H1 (cell line): ENCODE measurements at regions not wholly inside any gene's neighbourhood (a gene's known extent, or its start where the extent isn't known, plus 50 kb on each side); places are given as distances from the start of the nearest gene placed in this dataset.

Experiments
- CTCF ChIA-PET: fragments of 300-600 bp; sonication (Branson Sonifier 250); formaldehyde crosslinking; loops from one replicate; lab custom pipeline; 2021; ENCODE audit not compliant: partially characterized antibody; lab: Charles Lee
- POLR2A ChIA-PET: fragments of 300-600 bp; sonication (Branson Sonifier 250); formaldehyde crosslinking; loops from one replicate; lab custom pipeline; 2021; ENCODE audit warnings: inconsistent platforms; ENCODE audit not compliant: partially characterized antibody; lab: Charles Lee
- DNase-seq, 2 experiments: peaks; one replicate each; pipeline versions ENCODE4 v3.0.0 to v3.0.0-alpha.2; 2010 to 2022; ENCODE audit warnings: low spot score in 2 of 2, low read depth in 1 of 2, mixed read lengths in 1 of 2
- FAIRE-seq: peaks from 2 replicates; lab custom pipeline; 2011; peaks lifted over from hg19 to GRCh38; lab: Jason Lieb, UNC
- H2AFZ ChIP-seq: 2 replicates; pipeline ENCODE4 v1.8.1; 2012; ENCODE audit warnings: low read length, inconsistent platforms
- H2AK5ac ChIP-seq: 2 replicates; pipeline ENCODE4 v1.6.1; 2013; ENCODE audit warnings: low read depth, low read length
- H2BK120ac ChIP-seq: replicated peaks from 2 replicates; pipeline ENCODE3; 2013; ENCODE audit warnings: low read depth, low read length, inconsistent platforms
- H2BK12ac ChIP-seq: 2 replicates; pipeline ENCODE4 v1.6.1; 2013; ENCODE audit warnings: low read depth, low read length
- H2BK15ac ChIP-seq: 2 replicates; pipeline ENCODE4 v1.6.1; 2013; ENCODE audit warnings: low read length
- H2BK20ac ChIP-seq: 2 replicates; pipeline ENCODE4 v1.6.1; 2013; ENCODE audit warnings: low read length
- H2BK5ac ChIP-seq: 2 replicates; pipeline ENCODE4 v1.6.1; 2013; ENCODE audit warnings: low read depth, low read length
- H3K14ac ChIP-seq: 2 replicates; pipeline ENCODE4 v1.6.1; 2013; ENCODE audit warnings: inconsistent platforms; ENCODE audit not compliant: insufficient read length
- H3K18ac ChIP-seq: 2 replicates; pipeline ENCODE4 v1.6.1; 2013; ENCODE audit warnings: low read length; ENCODE audit errors: extremely low read depth
- H3K23ac ChIP-seq: 2 replicates; pipeline ENCODE4 v1.6.1; 2013; ENCODE audit warnings: inconsistent platforms; ENCODE audit not compliant: insufficient read length
- H3K23me2 ChIP-seq: 2 replicates; pipeline ENCODE4 v1.6.1; 2013; ENCODE audit warnings: low read depth, low read length
- H3K27ac ChIP-seq: 2 replicates; pipeline ENCODE4 v1.6.1; 2011; ENCODE audit warnings: low read depth, low read length, inconsistent platforms
- H3K27me3 ChIP-seq, 4 experiments: replicated peaks in 1 of 4; 1 replicate in 1 of 4; 2 replicates in 3 of 4; pipeline versions ENCODE4 v1.6.1 to v1.8.1; 2011 to 2013; ENCODE audit warnings: low read length in 3 of 4, mild to moderate bottlenecking in 3 of 4, inconsistent platforms in 2 of 4, mixed read lengths in 2 of 4, moderate library complexity in 1 of 4; ENCODE audit not compliant: control insufficient read depth in 3 of 4, insufficient read depth in 3 of 4; ENCODE audit errors: extremely low read depth in 1 of 4
- H3K36me3 ChIP-seq, 4 experiments: 2 replicates each; pipeline versions ENCODE4 v1.6.1 to v1.8.1; 2011 to 2013; ENCODE audit warnings: mild to moderate bottlenecking in 4 of 4, low read length in 3 of 4, moderate library complexity in 2 of 4, control low read depth in 1 of 4, inconsistent platforms in 1 of 4; ENCODE audit not compliant: insufficient read depth in 4 of 4, control insufficient read depth in 2 of 4
- H3K4ac ChIP-seq: replicated peaks from 2 replicates; pipeline ENCODE3; 2013; ENCODE audit warnings: low read length, low read depth, mixed read lengths, inconsistent platforms; ENCODE audit not compliant: insufficient read length
- H3K4me1 ChIP-seq, 4 experiments: replicated peaks in 1 of 4; 1 replicate in 1 of 4; 2 replicates in 3 of 4; pipeline versions ENCODE4 v1.6.1 to v1.8.1; 2011 to 2013; ENCODE audit warnings: low read length in 3 of 4, inconsistent platforms in 2 of 4, mixed read lengths in 1 of 4; ENCODE audit not compliant: insufficient read depth in 4 of 4, control insufficient read depth in 3 of 4
- H3K4me2 ChIP-seq, 2 experiments: 2 replicates each; pipeline versions ENCODE4 v1.6.1 to v1.8.1; 2011 to 2013; ENCODE audit warnings: low read depth in 2 of 2, low read length in 2 of 2, control low read depth in 1 of 2, inconsistent platforms in 1 of 2, mild to moderate bottlenecking in 1 of 2; ENCODE audit not compliant: insufficient read depth in 1 of 2
- H3K4me3 ChIP-seq, 4 experiments: fragments of 200-600, 300-600 bp in 1 of 4; sonication (generic), shearing (Covaris generic), sonication (Bioruptor Twin) in 1 of 4; 2 replicates each; pipeline versions ENCODE4 v1.5.1 to v1.8.1; 2011 to 2016; ENCODE audit warnings: low read length in 4 of 4, low read depth in 3 of 4, control low read depth in 2 of 4, inconsistent platforms in 2 of 4, mild to moderate bottlenecking in 2 of 4, mixed read lengths in 1 of 4, moderate library complexity in 1 of 4; ENCODE audit not compliant: insufficient read depth in 2 of 4; ENCODE audit errors: extremely low read depth in 1 of 4
- H3K56ac ChIP-seq: replicated peaks from 2 replicates; pipeline ENCODE3; 2013; ENCODE audit warnings: low read depth, mild to moderate bottlenecking, mixed read lengths, low read length, inconsistent platforms; ENCODE audit not compliant: insufficient read length
- H3K79me1 ChIP-seq: 2 replicates; pipeline ENCODE4 v1.6.1; 2013; ENCODE audit warnings: low read depth, low read length, control low read depth
- H3K79me2 ChIP-seq, 2 experiments: 2 replicates each; pipeline versions ENCODE4 v1.6.1 to v1.8.1; 2012 to 2013; ENCODE audit warnings: low read length in 2 of 2, mild to moderate bottlenecking in 2 of 2, inconsistent platforms in 1 of 2; ENCODE audit not compliant: insufficient read depth in 2 of 2, control insufficient read depth in 1 of 2
- H3K9ac ChIP-seq, 4 experiments: replicated peaks in 1 of 4; 1 replicate in 1 of 4; 2 replicates in 3 of 4; pipeline versions ENCODE4 v1.6.1 to v1.8.1; 2011 to 2013; ENCODE audit warnings: low read depth in 3 of 4, low read length in 3 of 4, control low read depth in 2 of 4, mild to moderate bottlenecking in 2 of 4, moderate library complexity in 2 of 4, inconsistent platforms in 1 of 4; ENCODE audit errors: extremely low read depth in 1 of 4
- H3K9me3 ChIP-seq, 2 experiments: 2 replicates each; pipeline versions ENCODE4 v1.6.1 to v1.8.1; 2012 to 2013; ENCODE audit warnings: mild to moderate bottlenecking in 2 of 2, moderate library complexity in 2 of 2, control low read depth in 1 of 2, inconsistent platforms in 1 of 2, low read depth in 1 of 2, low read length in 1 of 2, mixed read lengths in 1 of 2; ENCODE audit not compliant: insufficient read depth in 2 of 2
- H4K20me1 ChIP-seq, 2 experiments: replicated peaks in 1 of 2; 2 replicates each; pipeline versions ENCODE3 to v1.8.1; 2011 to 2013; ENCODE audit warnings: inconsistent platforms in 2 of 2, low read length in 2 of 2, mild to moderate bottlenecking in 1 of 2; ENCODE audit not compliant: insufficient read depth in 2 of 2, control insufficient read depth in 1 of 2
- H4K5ac ChIP-seq: 2 replicates; pipeline ENCODE4 v1.6.1; 2013; ENCODE audit warnings: low read length, low read depth, mixed read lengths, inconsistent platforms; ENCODE audit not compliant: insufficient read length
- H4K8ac ChIP-seq: 2 replicates; pipeline ENCODE4 v1.8.0; 2013; ENCODE audit warnings: mild to moderate bottlenecking, moderate library complexity, low read length, inconsistent platforms; ENCODE audit not compliant: insufficient read depth; ENCODE audit errors: extremely low read depth
- H4K91ac ChIP-seq: replicated peaks from 2 replicates; pipeline ENCODE3; 2013; ENCODE audit warnings: low read length, mixed read lengths, inconsistent platforms; ENCODE audit not compliant: insufficient read length
- EP300 ChIP-seq, 2 experiments: IDR thresholded peaks; 1 replicate in 1 of 2; 2 replicates in 1 of 2; pipeline ENCODE4 v1.6.1; 2011 to 2012; ENCODE audit warnings: low read depth in 2 of 2, low read length in 2 of 2, mild to moderate bottlenecking in 2 of 2, borderline replicate concordance in 1 of 2, inconsistent platforms in 1 of 2, moderate library complexity in 1 of 2
- WGBS, 2 experiments: shearing (Covaris generic) in 1 of 2; methylation state at CpG; one replicate each; pipeline versions ENCODE4 v1.1.6 to v1.1.7; 2013 to 2015; ENCODE audit warnings: low lambda C conversion rate in 2 of 2, mixed read lengths in 2 of 2, inconsistent platforms in 1 of 2, low coverage in 1 of 2, missing lambda C conversion rate in 1 of 2; ENCODE audit not compliant: insufficient replicate concordance in 2 of 2, insufficient coverage in 1 of 2, insufficient read length in 1 of 2; ENCODE audit errors: extremely low coverage in 1 of 2, missing lambda C conversion rate in 1 of 2; 5-methylcytosine and 5-hydroxymethylcytosine counted together

DNA sequence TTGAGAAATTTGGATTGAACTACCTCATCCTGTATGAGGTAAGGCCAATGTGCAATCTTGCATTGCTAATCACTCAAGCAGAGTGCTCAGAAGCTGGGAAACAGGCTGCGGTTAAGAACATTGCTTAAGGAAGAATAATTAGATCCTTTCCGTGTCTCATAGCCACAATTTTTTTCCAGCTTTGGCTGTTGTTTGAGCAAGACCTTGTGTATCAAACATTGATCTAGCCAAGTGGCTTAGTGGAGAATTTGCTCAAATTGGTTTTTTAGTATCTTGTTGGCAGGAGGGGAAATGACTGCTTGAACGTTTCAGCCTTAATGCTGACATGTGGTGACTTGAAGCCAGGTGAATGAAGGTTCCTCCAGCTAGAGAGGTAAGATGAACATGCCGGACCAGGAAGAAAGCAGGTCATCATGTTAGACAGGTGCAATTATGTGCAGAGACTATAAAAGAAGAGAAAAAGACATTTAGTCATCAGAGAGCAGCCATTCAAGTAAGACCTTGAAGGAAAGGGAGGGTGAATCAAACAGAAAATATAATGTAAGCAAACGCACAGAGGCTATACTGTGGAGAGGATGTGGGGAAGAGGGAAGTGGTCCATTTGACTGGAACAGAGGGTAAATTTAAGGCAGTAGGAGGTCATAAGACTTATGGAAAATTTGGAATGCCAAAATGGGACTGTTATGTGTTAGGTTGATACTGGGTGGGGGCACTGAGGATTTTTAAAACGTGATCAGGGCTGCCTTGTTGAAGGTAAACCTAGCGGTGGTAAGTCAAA is 98.9 kb upstream of the CYP1B1 start:
- Histone ChIP-seq H3K79me1 (no peaks in the 10 kb centered on the region), H4K8ac (no peak overlapping the region), H3K79me2 (no peaks in the 10 kb centered on the region), H3K14ac (no peak overlapping the region), H3K23me2 (no peaks in the 10 kb centered on the region; the same call in 1 of the 2 replicates), H3K9ac (no peak overlapping the region), H2BK120ac (no peak overlapping the region), H4K5ac (no peak overlapping the region), H3K4me2 (no peak overlapping the region), H2BK12ac (no peak overlapping the region), H3K27ac (no peak overlapping the region), H2BK5ac (no peak overlapping the region), H2BK15ac (no peak overlapping the region), H3K4me3 (no peak overlapping the region), H3K56ac (no peak overlapping the region), H4K91ac (no peak overlapping the region), H2AK5ac (no peak overlapping the region), H3K9me3 (no peaks in the 10 kb centered on the region), H3K23ac (no peak overlapping the region), H2BK20ac (no peak overlapping the region), H3K18ac (no peak overlapping the region), H3K4me1 (peaks cover 0 to 4% (median under 1%) of the 10 kb centered on the region in 4 experiments; a peak in 1 of 7 replicates), H2AFZ (no peak overlapping the region), H3K4ac (no peak overlapping the region), H3K27me3 (no peaks in the 10 kb centered on the region), H4K20me1 (no peaks in the 10 kb centered on the region), H3K36me3 (no peaks in the 10 kb centered on the region)
- FAIRE-seq (no peak), DNase-seq (no peak)
- 91% methylated on average over 6 of the region's 7 CpGs; no CpG with 5 or more reads in 1 of the 2 experiments for WGBS, 2 experiments
- no peak for TF ChIP-seq EP300 (IDR thresholded peaks at IDR 0.05; ENCODE audit: borderline replicate concordance in 1 of 2, low read depth in 2 of 2, low read length in 2 of 2)
- ChIA-PET POLR2A (no interaction called here), CTCF (interaction anchor here (0.6 kb wide), 1 partner anchor 190 kb away, joined by 5 read pairs; no protein-coding TSS in a partner anchor)
